Lower lobe of right lung (tissue), 2 donors: ENCODE measurements at regions not wholly inside any gene's neighbourhood (a gene's known extent, or its start where the extent isn't known, plus 50 kb on each side); places are given as distances from the start of the nearest gene placed in this dataset.

Source experiments
- ATAC-seq, 2 donors: fragments of 200-7000 bp; cut with Tn5 transposase; one replicate each; pipeline ENCODE4 v1.9.1; 2020 to 2022; ENCODE audit warnings: mild to moderate bottlenecking in 2 of 2, moderate library complexity in 2 of 2
- DNase-seq: peaks from one replicate; pipeline ENCODE4 v3.0.0-alpha.2; 2020
- H3K27ac ChIP-seq: fragments of 200-600 bp; one replicate; pipeline ENCODE4 v1.8.0; 2022
- H3K27me3 ChIP-seq: fragments of 200-600 bp; one replicate; pipeline ENCODE4 v1.8.0; 2022; ENCODE audit warnings: low read depth
- H3K36me3 ChIP-seq: fragments of 200-600 bp; one replicate; pipeline ENCODE4 v1.8.0; 2022; ENCODE audit warnings: mild to moderate bottlenecking
- H3K4me1 ChIP-seq: fragments of 200-600 bp; one replicate; pipeline ENCODE4 v1.8.0; 2022
- H3K4me3 ChIP-seq: fragments of 200-600 bp; one replicate; pipeline ENCODE4 v1.8.0; 2022; ENCODE audit warnings: mild to moderate bottlenecking
- H3K9me3 ChIP-seq: fragments of 200-600 bp; one replicate; pipeline ENCODE4 v1.8.0; 2022
- intact Hi-C: fragments of 100-400 bp; cut with DNase I; formaldehyde crosslinking; loops from one replicate; pipeline ENCODE4 v1.11.0; 2022
- TF ChIP-seq, protein P1 (sequence below): fragments of 200-600 bp; IDR thresholded peaks from one replicate; pipeline ENCODE4 v1.8.0; 2022; ENCODE audit warnings: antibody characterized with exemption, mild to moderate bottlenecking
- donor health status: DM: no; HTN: yes; CAD: no; lungs with severe emphysema.

DNA sequence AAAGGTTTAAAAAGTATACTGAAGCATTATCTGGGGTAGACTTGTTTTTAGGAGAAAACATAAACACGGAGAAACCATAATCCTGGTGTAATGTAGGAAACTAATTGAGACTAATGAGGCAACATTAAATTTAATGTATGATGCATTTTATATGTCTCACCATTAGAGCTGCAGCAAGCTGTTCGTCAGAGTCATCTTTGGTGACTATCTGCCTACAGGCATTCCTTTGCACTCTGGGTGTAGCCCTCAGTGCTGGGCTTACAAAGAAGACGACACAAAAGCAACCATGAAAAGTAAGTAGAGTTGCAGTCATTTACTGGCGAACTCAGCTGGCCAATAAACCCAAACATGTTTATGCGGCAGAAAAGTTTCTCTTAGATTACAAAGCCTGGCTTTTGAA is 415.3 kb upstream of the ZEB2 start:
- intact Hi-C loops = no loop called here
- Histone ChIP-seq H3K27ac (no peak overlapping the region), H3K4me3 (no peak overlapping the region), H3K27me3 (no peaks in the 10 kb centered on the region), H3K4me1 (peaks cover 21% of the 10 kb centered on the region), H3K36me3 (no peaks in the 10 kb centered on the region), H3K9me3 (no peaks in the 10 kb centered on the region)
- TF ChIP-seq, protein P1, sequence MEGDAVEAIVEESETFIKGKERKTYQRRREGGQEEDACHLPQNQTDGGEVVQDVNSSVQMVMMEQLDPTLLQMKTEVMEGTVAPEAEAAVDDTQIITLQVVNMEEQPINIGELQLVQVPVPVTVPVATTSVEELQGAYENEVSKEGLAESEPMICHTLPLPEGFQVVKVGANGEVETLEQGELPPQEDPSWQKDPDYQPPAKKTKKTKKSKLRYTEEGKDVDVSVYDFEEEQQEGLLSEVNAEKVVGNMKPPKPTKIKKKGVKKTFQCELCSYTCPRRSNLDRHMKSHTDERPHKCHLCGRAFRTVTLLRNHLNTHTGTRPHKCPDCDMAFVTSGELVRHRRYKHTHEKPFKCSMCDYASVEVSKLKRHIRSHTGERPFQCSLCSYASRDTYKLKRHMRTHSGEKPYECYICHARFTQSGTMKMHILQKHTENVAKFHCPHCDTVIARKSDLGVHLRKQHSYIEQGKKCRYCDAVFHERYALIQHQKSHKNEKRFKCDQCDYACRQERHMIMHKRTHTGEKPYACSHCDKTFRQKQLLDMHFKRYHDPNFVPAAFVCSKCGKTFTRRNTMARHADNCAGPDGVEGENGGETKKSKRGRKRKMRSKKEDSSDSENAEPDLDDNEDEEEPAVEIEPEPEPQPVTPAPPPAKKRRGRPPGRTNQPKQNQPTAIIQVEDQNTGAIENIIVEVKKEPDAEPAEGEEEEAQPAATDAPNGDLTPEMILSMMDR = no peak
- no peak for DNase-seq
- ATAC-seq = no peak

DNA sequence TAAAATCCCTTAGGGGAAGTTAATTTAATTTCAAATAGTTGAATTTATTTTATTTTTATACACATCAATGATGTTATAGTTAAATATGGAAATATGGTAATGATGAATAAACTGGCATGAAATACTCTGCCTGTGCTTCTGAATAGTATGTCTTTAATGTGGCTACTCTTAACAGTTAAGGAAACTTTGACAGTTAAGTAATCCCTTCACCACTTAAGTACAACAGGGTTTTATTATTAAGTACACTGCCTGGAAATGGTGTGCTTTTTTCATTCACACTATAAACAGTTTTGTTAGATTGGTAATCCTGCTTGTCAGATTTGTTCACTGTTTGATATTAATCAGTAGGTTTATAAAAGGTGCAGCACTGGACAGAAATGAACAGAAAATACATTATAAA is 412.0 kb upstream of the ZEB2 start:
- no peak overlapping the region for H3K4me3 ChIP-seq
- H3K9me3 ChIP-seq = peaks cover 10% of the 10 kb centered on the region
- peaks cover 10% of the 10 kb centered on the region for H3K4me1 ChIP-seq
- intact Hi-C loops = no loop called here
- no peak for DNase-seq
- H3K27ac ChIP-seq = no peak overlapping the region
- TF ChIP-seq, protein P1 = no peak
- H3K36me3 ChIP-seq = no peaks in the 10 kb centered on the region
- H3K27me3 ChIP-seq = no peaks in the 10 kb centered on the region
- ATAC-seq = no peak

DNA sequence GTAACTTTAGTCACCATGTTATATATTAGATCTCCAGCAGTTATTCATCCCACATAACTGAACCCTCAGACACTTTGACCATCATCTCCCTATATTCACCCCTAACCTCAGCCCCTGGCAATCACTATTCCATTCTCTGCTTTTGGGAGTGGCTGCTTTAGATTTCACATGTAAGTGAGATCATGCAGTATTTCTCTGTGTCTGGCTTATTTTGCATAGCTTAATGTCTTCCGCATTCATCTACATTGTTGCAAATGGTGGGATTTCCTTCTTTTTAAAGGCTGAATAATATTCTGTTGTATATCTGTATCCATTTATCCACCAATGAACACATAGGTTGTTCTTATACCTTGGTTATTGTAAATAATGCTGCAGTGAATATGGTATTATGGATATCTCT is 411.6 kb upstream of the ZEB2 start:
- DNase-seq (no peak), ATAC-seq (no peak)
- Histone ChIP-seq H3K27ac (no peak overlapping the region), H3K27me3 (no peaks in the 10 kb centered on the region), H3K4me1 (peaks cover 6% of the 10 kb centered on the region), H3K4me3 (no peak overlapping the region), H3K36me3 (no peaks in the 10 kb centered on the region), H3K9me3 (peaks cover 10% of the 10 kb centered on the region)
- TF ChIP-seq, protein P1 = no peak
- intact Hi-C loops = no loop called here

DNA sequence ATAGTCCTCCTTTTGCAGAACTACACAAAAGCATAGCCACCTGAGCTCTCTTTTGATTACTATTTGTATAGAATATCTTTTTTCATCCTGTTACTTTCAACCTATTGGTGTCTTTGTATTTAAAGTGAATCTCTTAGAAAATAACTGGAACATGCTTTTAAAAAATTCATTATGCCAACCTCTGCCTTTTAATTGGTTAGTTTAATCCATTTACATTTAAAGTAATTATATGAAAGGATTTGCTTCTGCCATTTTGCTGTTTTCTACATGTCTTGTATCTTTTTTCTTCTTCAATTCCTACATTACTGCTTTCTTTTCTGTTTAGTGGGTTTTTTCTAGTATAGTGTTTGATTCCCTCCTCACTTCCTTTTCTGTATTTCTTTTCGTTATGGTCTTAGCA is 407.5 kb upstream of the ZEB2 start:
- intact Hi-C loops = no loop called here
- H3K36me3 ChIP-seq = no peaks in the 10 kb centered on the region
- H3K27me3 ChIP-seq = no peaks in the 10 kb centered on the region
- H3K27ac ChIP-seq = no peak overlapping the region
- no peak for ATAC-seq
- DNase-seq = no peak
- TF ChIP-seq, protein P1 = no peak
- no peaks in the 10 kb centered on the region for H3K4me1 ChIP-seq
- peaks cover 10% of the 10 kb centered on the region for H3K9me3 ChIP-seq
- no peak overlapping the region for H3K4me3 ChIP-seq

DNA sequence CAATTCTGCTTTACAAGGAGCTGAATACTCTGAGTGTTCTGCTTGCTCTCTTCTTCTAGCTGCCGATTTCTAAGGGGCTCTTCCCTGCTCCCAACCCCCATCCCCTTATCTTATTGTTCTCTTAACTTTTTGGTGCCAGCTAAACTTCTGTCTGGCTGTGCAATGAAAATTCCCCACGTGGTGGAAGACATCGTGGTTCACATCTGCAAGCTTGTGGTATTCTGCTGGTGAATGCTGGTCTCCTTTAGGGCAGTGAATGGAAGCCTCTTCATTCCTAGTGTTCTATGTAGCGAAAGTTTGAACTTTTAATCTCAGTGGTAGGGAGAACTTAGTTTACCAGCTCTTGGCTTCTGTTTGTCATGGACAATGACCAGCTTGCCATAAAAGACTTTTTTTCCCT is 406.0 kb upstream of the ZEB2 start:
- DNase-seq = no peak
- Histone ChIP-seq H3K4me3 (no peak overlapping the region), H3K36me3 (no peaks in the 10 kb centered on the region), H3K27ac (no peak overlapping the region), H3K4me1 (no peaks in the 10 kb centered on the region), H3K27me3 (no peaks in the 10 kb centered on the region), H3K9me3 (peaks cover 10% of the 10 kb centered on the region)
- intact Hi-C loops = no loop called here
- no peak for ATAC-seq
- TF ChIP-seq, protein P1 = no peak

DNA sequence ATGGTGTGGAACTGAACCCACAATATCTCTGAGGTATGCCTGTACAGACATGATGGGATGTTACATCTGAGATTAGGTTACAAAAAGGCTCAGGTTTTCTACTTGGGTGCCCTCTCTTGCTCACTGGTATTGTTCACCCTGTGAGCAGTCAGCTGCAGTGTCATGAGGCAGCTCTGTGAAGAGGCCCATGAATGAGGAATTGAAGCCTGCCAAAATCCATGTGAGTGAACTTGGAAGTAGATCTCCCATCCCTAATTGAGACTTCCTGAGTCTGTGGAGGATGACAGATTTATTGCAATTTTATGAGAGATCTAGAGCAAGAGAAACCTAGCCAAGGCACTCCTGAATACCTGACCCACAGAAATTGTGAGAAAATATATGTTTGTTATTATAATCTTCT is 404.9 kb upstream of the ZEB2 start:
- TF ChIP-seq, protein P1 = no peak
- no peak overlapping the region for H3K4me3 ChIP-seq
- H3K27me3 ChIP-seq = no peaks in the 10 kb centered on the region
- no peak overlapping the region for H3K27ac ChIP-seq
- no peaks in the 10 kb centered on the region for H3K4me1 ChIP-seq
- DNase-seq (no peak), ATAC-seq (no peak)
- intact Hi-C loops = no loop called here
- no peaks in the 10 kb centered on the region for H3K36me3 ChIP-seq
- peaks cover 10% of the 10 kb centered on the region for H3K9me3 ChIP-seq
